Neural cell (in vitro differentiated cells): ENCODE measurements at regions not wholly inside any gene's neighbourhood (a gene's known extent, or its start where the extent isn't known, plus 50 kb on each side); places are given as distances from the start of the nearest gene placed in this dataset.

Experiments used
- H2AFZ ChIP-seq: fragments of 200-600, 300-800 bp; sonication (generic), shearing (Covaris generic); 2 replicates; pipeline ENCODE4 v1.6.0; 2014; ENCODE audit warnings: low read depth, mild to moderate bottlenecking, antibody characterized with exemption, low read length, moderate library complexity
- H3F3A ChIP-seq: fragments of 200-600 bp; shearing (Covaris generic); 2 replicates; pipeline ENCODE4 v1.6.1; 2016; ENCODE audit warnings: mild to moderate bottlenecking, moderate library complexity, mixed read lengths, antibody characterized with exemption, low read length; ENCODE audit not compliant: insufficient read depth, poor library complexity, severe bottlenecking
- H3K27ac ChIP-seq: fragments of 200-600, 300-800 bp; sonication (generic), shearing (Covaris generic); 2 replicates; pipeline ENCODE4 v1.5.1; 2014; ENCODE audit warnings: mild to moderate bottlenecking, low read length, moderate library complexity
- H3K27me3 ChIP-seq: fragments of 300-800, 200-600 bp; sonication (generic), shearing (Covaris generic); 2 replicates; pipeline ENCODE4 v1.6.0; 2014; ENCODE audit warnings: mild to moderate bottlenecking, low read depth, low read length, moderate library complexity; ENCODE audit not compliant: insufficient read depth
- H3K36me3 ChIP-seq: fragments of 300-800, 200-600 bp; sonication (generic), shearing (Covaris generic); 2 replicates; pipeline ENCODE4 v1.5.1; 2014; ENCODE audit warnings: mild to moderate bottlenecking, antibody characterized with exemption, low read length, moderate library complexity; ENCODE audit not compliant: insufficient read depth
- H3K4me2 ChIP-seq: fragments of 300-800, 200-600 bp; sonication (generic), shearing (Covaris generic); 2 replicates; pipeline ENCODE4 v1.6.0; 2014; ENCODE audit warnings: mild to moderate bottlenecking, low read length
- H3K4me3 ChIP-seq: fragments of 300-800, 200-600 bp; sonication (generic), shearing (Covaris generic); 2 replicates; pipeline ENCODE4 v1.5.1; 2014; ENCODE audit warnings: mild to moderate bottlenecking, low read length, moderate library complexity
- H3K79me2 ChIP-seq: fragments of 200-600 bp; shearing (Covaris generic); replicated peaks from 2 replicates; pipeline ENCODE4 v1.6.0; 2014; ENCODE audit warnings: mild to moderate bottlenecking, low read length, moderate library complexity; ENCODE audit not compliant: insufficient read depth
- H3K9ac ChIP-seq: fragments of 300-800, 200-600 bp; sonication (generic), shearing (Covaris generic); 2 replicates; pipeline ENCODE4 v1.6.1; 2016; ENCODE audit warnings: mild to moderate bottlenecking, low read length, mixed read lengths
- H3K9me2 ChIP-seq: fragments of 200-600 bp; shearing (Covaris generic); 2 replicates; pipeline ENCODE4 v1.6.1; 2016; ENCODE audit warnings: mild to moderate bottlenecking, low read length, mixed read lengths; ENCODE audit not compliant: insufficient read depth
- H3K9me3 ChIP-seq: fragments of 200-600, 300-800 bp; sonication (generic), shearing (Covaris generic); 2 replicates; pipeline ENCODE4 v1.6.1; 2016; ENCODE audit warnings: mild to moderate bottlenecking, mixed run types, low read length, moderate library complexity, mixed read lengths
- H4K20me1 ChIP-seq: fragments of 200-600 bp; shearing (Covaris generic); 2 replicates; pipeline ENCODE4 v1.6.1; 2016; ENCODE audit warnings: mild to moderate bottlenecking, mixed run types; ENCODE audit not compliant: insufficient read depth
- CTCF ChIP-seq: fragments of 450-650 bp; IDR thresholded peaks from 2 replicates; pipeline ENCODE4 v1.5.1; 2014; ENCODE audit warnings: antibody characterized with exemption, mild to moderate bottlenecking, moderate library complexity; ENCODE audit not compliant: poor library complexity, severe bottlenecking
- EP300 ChIP-seq: fragments of 450-650 bp; conservative IDR thresholded peaks from 2 replicates; pipeline ENCODE4 v1.6.1; 2014; ENCODE audit warnings: antibody characterized with exemption, mild to moderate bottlenecking, moderate library complexity; ENCODE audit not compliant: poor library complexity, severe bottlenecking
- EZH2 ChIP-seq: fragments of 200-600, 300-800 bp; shearing (Covaris generic), sonication (generic); IDR thresholded peaks from 2 replicates; pipeline ENCODE4 v1.6.1; 2014; ENCODE audit warnings: antibody characterized with exemption, low read length, borderline replicate concordance, mild to moderate bottlenecking; ENCODE audit not compliant: insufficient read depth, poor library complexity, severe bottlenecking
- MXI1 ChIP-seq: fragments of 450-650 bp; conservative IDR thresholded peaks from 2 replicates; pipeline ENCODE4 v1.6.1; 2014; ENCODE audit warnings: antibody characterized with exemption, mild to moderate bottlenecking; ENCODE audit not compliant: poor library complexity, severe bottlenecking
- POLR2AphosphoS5 ChIP-seq: IDR thresholded peaks from 2 replicates; pipeline ENCODE4 v1.6.1; 2012
- RAD21 ChIP-seq: fragments of 450-650 bp; conservative IDR thresholded peaks from 2 replicates; pipeline ENCODE4 v1.6.1; 2014; ENCODE audit warnings: antibody characterized with exemption, mild to moderate bottlenecking, moderate library complexity
- REST ChIP-seq: IDR thresholded peaks from 2 replicates; pipeline ENCODE4 v1.6.1; 2012; ENCODE audit warnings: borderline replicate concordance
- SMC3 ChIP-seq: fragments of 450-650 bp; conservative IDR thresholded peaks from 2 replicates; pipeline ENCODE4 v1.6.1; 2014; ENCODE audit warnings: antibody characterized with exemption, mild to moderate bottlenecking, moderate library complexity; ENCODE audit not compliant: poor library complexity
- TAF1 ChIP-seq: IDR thresholded peaks from 2 replicates; pipeline ENCODE4 v1.6.1; 2012; ENCODE audit warnings: low read depth

- H2AFZ ChIP-seq, result no peak overlapping the region
- no peaks in the 10 kb centered on the region for H3F3A ChIP-seq
- no peak overlapping the region for H3K27ac ChIP-seq
- H3K9me2 ChIP-seq, result no peaks in the 10 kb centered on the region
- no peak overlapping the region for H3K9ac ChIP-seq
- no peaks in the 10 kb centered on the region for H3K9me3 ChIP-seq
- no peak overlapping the region for H3K4me2 ChIP-seq
- H3K79me2 ChIP-seq, result no peaks in the 10 kb centered on the region
- no peaks in the 10 kb centered on the region for H4K20me1 ChIP-seq
- no peaks in the 10 kb centered on the region for H3K36me3 ChIP-seq
- H3K4me3 ChIP-seq, result no peak overlapping the region
- no peaks in the 10 kb centered on the region for H3K27me3 ChIP-seq
- TF ChIP-seq RAD21 (no peak), EZH2 (no peak), TAF1 (no peak), POLR2AphosphoS5 (no peak), CTCF (no peak), SMC3 (no peak), MXI1 (no peak), EP300 (no peak), REST (no peak)
These were observed 73.7 kb upstream of the LAPTM4A start for GRCh38 chr2:20125164-20125563.

- no peaks in the 10 kb centered on the region for H3K9me2 ChIP-seq
- no peak overlapping the region for H3K9ac ChIP-seq
- H3K27ac ChIP-seq, result no peak overlapping the region
- H4K20me1 ChIP-seq, result no peaks in the 10 kb centered on the region
- H3K27me3 ChIP-seq, result no peaks in the 10 kb centered on the region
- no peak for TF ChIP-seq CTCF
- TF ChIP-seq MXI1, result no peak
- TF ChIP-seq REST, result no peak
- TF ChIP-seq TAF1, result no peak
- no peak for TF ChIP-seq POLR2AphosphoS5
- no peak for TF ChIP-seq SMC3
- no peak for TF ChIP-seq RAD21
- no peak for TF ChIP-seq EZH2
- TF ChIP-seq EP300, result no peak
- no peaks in the 10 kb centered on the region for H3K9me3 ChIP-seq
- H3K4me2 ChIP-seq, result no peak overlapping the region
- no peak overlapping the region for H2AFZ ChIP-seq
- H3K4me3 ChIP-seq, result no peak overlapping the region
- no peaks in the 10 kb centered on the region for H3K79me2 ChIP-seq
- no peaks in the 10 kb centered on the region for H3F3A ChIP-seq
- H3K36me3 ChIP-seq, result no peaks in the 10 kb centered on the region
These were observed 72.6 kb upstream of the LAPTM4A start for GRCh38 chr2:20123871-20124594.
